Anterior cingulate cortex (tissue), 58 donors: ENCODE measurements at regions not wholly inside any gene's neighbourhood (a gene's known extent, or its start where the extent isn't known, plus 50 kb on each side); places are given as distances from the start of the nearest gene placed in this dataset.
"Not testable (repeated sequence)": the region's sequence is repeated elsewhere in the genome, so short reads cannot be mapped to it uniquely, and the experiment has no call there.

ENCODE experiments used
- DNase-seq, 58 donors: peaks; one replicate each; lab custom pipeline; 2025; lab: John Stamatoyannopoulos, UW

GRCh38 chr2:2909086-2910035 is 468.3 kb downstream of the EIPR1 start:
- DNase-seq, result no peak

- DNase-seq, result no peak
These were observed 471.5 kb downstream of the EIPR1 start for GRCh38 chr2:2906091-2906490.

GRCh38 chr2:2904721-2905350 is 472.8 kb downstream of the EIPR1 start:
- DNase-seq, result no peak

GRCh38 chr2:2902547-2903281 is 474.9 kb downstream of the EIPR1 start:
- peak in 4 of 58 donors; percentile 9 to 44 (median 38) for DNase-seq

GRCh38 chr2:2901384-2902345 is 476.0 kb downstream of the EIPR1 start:
- peak in 5 of 58 donors; percentile 7 to 40 (median 23) for DNase-seq

GRCh38 chr2:2899826-2900225 is 477.8 kb downstream of the EIPR1 start:
- no peak for DNase-seq

- DNase-seq, result no peak
These were observed 478.9 kb downstream of the EIPR1 start for GRCh38 chr2:2898744-2899143.

- no peak for DNase-seq
These were observed 481.0 kb downstream of the EIPR1 start for GRCh38 chr2:2896643-2897042.

- no peak for DNase-seq
These were observed 481.6 kb downstream of the EIPR1 start for GRCh38 chr2:2896011-2896410.

- not testable (repeated sequence) for DNase-seq
These were observed 483.6 kb downstream of the EIPR1 start for GRCh38 chr2:2894011-2894410.

- DNase-seq, result no peak
These were observed 484.7 kb downstream of the EIPR1 start for GRCh38 chr2:2892892-2893291.

GRCh38 chr2:2892378-2892777 is 485.2 kb downstream of the EIPR1 start:
- DNase-seq, result no peak

- DNase-seq, result no peak
These were observed 486.7 kb downstream of the EIPR1 start for GRCh38 chr2:2890901-2891300.

- no peak for DNase-seq
These were observed 487.4 kb downstream of the EIPR1 start for GRCh38 chr2:2890246-2890645.

GRCh38 chr2:2889646-2890045 is 488.0 kb downstream of the EIPR1 start:
- no peak for DNase-seq

GRCh38 chr2:2889141-2889540 is 488.5 kb downstream of the EIPR1 start:
- DNase-seq, result no peak

GRCh38 chr2:2887772-2888387 is 489.7 kb downstream of the EIPR1 start:
- no peak for DNase-seq

GRCh38 chr2:2886922-2887321 is 490.7 kb downstream of the EIPR1 start:
- DNase-seq, result no peak

- no peak for DNase-seq
These were observed 496.1 kb downstream of the EIPR1 start for GRCh38 chr2:2881499-2881898.
